H1 (cell line): ENCODE measurements at regions not wholly inside any gene's neighbourhood (a gene's known extent, or its start where the extent isn't known, plus 50 kb on each side); places are given as distances from the start of the nearest gene placed in this dataset.

Experiments used
- CTCF ChIA-PET: fragments of 300-600 bp; sonication (Branson Sonifier 250); formaldehyde crosslinking; loops from one replicate; lab custom pipeline; 2021; ENCODE audit not compliant: partially characterized antibody; lab: Charles Lee
- POLR2A ChIA-PET: fragments of 300-600 bp; sonication (Branson Sonifier 250); formaldehyde crosslinking; loops from one replicate; lab custom pipeline; 2021; ENCODE audit warnings: inconsistent platforms; ENCODE audit not compliant: partially characterized antibody; lab: Charles Lee
- DNase-seq, 2 experiments: peaks; one replicate each; pipeline versions ENCODE4 v3.0.0 to v3.0.0-alpha.2; 2010 to 2022; ENCODE audit warnings: low spot score in 2 of 2, low read depth in 1 of 2, mixed read lengths in 1 of 2
- FAIRE-seq: peaks from 2 replicates; lab custom pipeline; 2011; peaks lifted over from hg19 to GRCh38; lab: Jason Lieb, UNC
- H2AFZ ChIP-seq: 2 replicates; pipeline ENCODE4 v1.8.1; 2012; ENCODE audit warnings: low read length, inconsistent platforms
- H2AK5ac ChIP-seq: 2 replicates; pipeline ENCODE4 v1.6.1; 2013; ENCODE audit warnings: low read depth, low read length
- H2BK120ac ChIP-seq: replicated peaks from 2 replicates; pipeline ENCODE3; 2013; ENCODE audit warnings: low read depth, low read length, inconsistent platforms
- H2BK12ac ChIP-seq: 2 replicates; pipeline ENCODE4 v1.6.1; 2013; ENCODE audit warnings: low read depth, low read length
- H2BK15ac ChIP-seq: 2 replicates; pipeline ENCODE4 v1.6.1; 2013; ENCODE audit warnings: low read length
- H2BK20ac ChIP-seq: 2 replicates; pipeline ENCODE4 v1.6.1; 2013; ENCODE audit warnings: low read length
- H2BK5ac ChIP-seq: 2 replicates; pipeline ENCODE4 v1.6.1; 2013; ENCODE audit warnings: low read depth, low read length
- H3K14ac ChIP-seq: 2 replicates; pipeline ENCODE4 v1.6.1; 2013; ENCODE audit warnings: inconsistent platforms; ENCODE audit not compliant: insufficient read length
- H3K18ac ChIP-seq: 2 replicates; pipeline ENCODE4 v1.6.1; 2013; ENCODE audit warnings: low read length; ENCODE audit errors: extremely low read depth
- H3K23ac ChIP-seq: 2 replicates; pipeline ENCODE4 v1.6.1; 2013; ENCODE audit warnings: inconsistent platforms; ENCODE audit not compliant: insufficient read length
- H3K23me2 ChIP-seq: 2 replicates; pipeline ENCODE4 v1.6.1; 2013; ENCODE audit warnings: low read depth, low read length
- H3K27ac ChIP-seq: 2 replicates; pipeline ENCODE4 v1.6.1; 2011; ENCODE audit warnings: low read depth, low read length, inconsistent platforms
- H3K27me3 ChIP-seq, 4 experiments: replicated peaks in 1 of 4; 1 replicate in 1 of 4; 2 replicates in 3 of 4; pipeline versions ENCODE4 v1.6.1 to v1.8.1; 2011 to 2013; ENCODE audit warnings: low read length in 3 of 4, mild to moderate bottlenecking in 3 of 4, inconsistent platforms in 2 of 4, mixed read lengths in 2 of 4, moderate library complexity in 1 of 4; ENCODE audit not compliant: control insufficient read depth in 3 of 4, insufficient read depth in 3 of 4; ENCODE audit errors: extremely low read depth in 1 of 4
- H3K36me3 ChIP-seq, 4 experiments: 2 replicates each; pipeline versions ENCODE4 v1.6.1 to v1.8.1; 2011 to 2013; ENCODE audit warnings: mild to moderate bottlenecking in 4 of 4, low read length in 3 of 4, moderate library complexity in 2 of 4, control low read depth in 1 of 4, inconsistent platforms in 1 of 4; ENCODE audit not compliant: insufficient read depth in 4 of 4, control insufficient read depth in 2 of 4
- H3K4ac ChIP-seq: replicated peaks from 2 replicates; pipeline ENCODE3; 2013; ENCODE audit warnings: low read length, low read depth, mixed read lengths, inconsistent platforms; ENCODE audit not compliant: insufficient read length
- H3K4me1 ChIP-seq, 4 experiments: replicated peaks in 1 of 4; 1 replicate in 1 of 4; 2 replicates in 3 of 4; pipeline versions ENCODE4 v1.6.1 to v1.8.1; 2011 to 2013; ENCODE audit warnings: low read length in 3 of 4, inconsistent platforms in 2 of 4, mixed read lengths in 1 of 4; ENCODE audit not compliant: insufficient read depth in 4 of 4, control insufficient read depth in 3 of 4
- H3K4me2 ChIP-seq, 2 experiments: 2 replicates each; pipeline versions ENCODE4 v1.6.1 to v1.8.1; 2011 to 2013; ENCODE audit warnings: low read depth in 2 of 2, low read length in 2 of 2, control low read depth in 1 of 2, inconsistent platforms in 1 of 2, mild to moderate bottlenecking in 1 of 2; ENCODE audit not compliant: insufficient read depth in 1 of 2
- H3K4me3 ChIP-seq, 4 experiments: fragments of 200-600, 300-600 bp in 1 of 4; sonication (generic), shearing (Covaris generic), sonication (Bioruptor Twin) in 1 of 4; 2 replicates each; pipeline versions ENCODE4 v1.5.1 to v1.8.1; 2011 to 2016; ENCODE audit warnings: low read length in 4 of 4, low read depth in 3 of 4, control low read depth in 2 of 4, inconsistent platforms in 2 of 4, mild to moderate bottlenecking in 2 of 4, mixed read lengths in 1 of 4, moderate library complexity in 1 of 4; ENCODE audit not compliant: insufficient read depth in 2 of 4; ENCODE audit errors: extremely low read depth in 1 of 4
- H3K56ac ChIP-seq: replicated peaks from 2 replicates; pipeline ENCODE3; 2013; ENCODE audit warnings: low read depth, mild to moderate bottlenecking, mixed read lengths, low read length, inconsistent platforms; ENCODE audit not compliant: insufficient read length
- H3K79me1 ChIP-seq: 2 replicates; pipeline ENCODE4 v1.6.1; 2013; ENCODE audit warnings: low read depth, low read length, control low read depth
- H3K79me2 ChIP-seq, 2 experiments: 2 replicates each; pipeline versions ENCODE4 v1.6.1 to v1.8.1; 2012 to 2013; ENCODE audit warnings: low read length in 2 of 2, mild to moderate bottlenecking in 2 of 2, inconsistent platforms in 1 of 2; ENCODE audit not compliant: insufficient read depth in 2 of 2, control insufficient read depth in 1 of 2
- H3K9ac ChIP-seq, 4 experiments: replicated peaks in 1 of 4; 1 replicate in 1 of 4; 2 replicates in 3 of 4; pipeline versions ENCODE4 v1.6.1 to v1.8.1; 2011 to 2013; ENCODE audit warnings: low read depth in 3 of 4, low read length in 3 of 4, control low read depth in 2 of 4, mild to moderate bottlenecking in 2 of 4, moderate library complexity in 2 of 4, inconsistent platforms in 1 of 4; ENCODE audit errors: extremely low read depth in 1 of 4
- H3K9me3 ChIP-seq, 2 experiments: 2 replicates each; pipeline versions ENCODE4 v1.6.1 to v1.8.1; 2012 to 2013; ENCODE audit warnings: mild to moderate bottlenecking in 2 of 2, moderate library complexity in 2 of 2, control low read depth in 1 of 2, inconsistent platforms in 1 of 2, low read depth in 1 of 2, low read length in 1 of 2, mixed read lengths in 1 of 2; ENCODE audit not compliant: insufficient read depth in 2 of 2
- H4K20me1 ChIP-seq, 2 experiments: replicated peaks in 1 of 2; 2 replicates each; pipeline versions ENCODE3 to v1.8.1; 2011 to 2013; ENCODE audit warnings: inconsistent platforms in 2 of 2, low read length in 2 of 2, mild to moderate bottlenecking in 1 of 2; ENCODE audit not compliant: insufficient read depth in 2 of 2, control insufficient read depth in 1 of 2
- H4K5ac ChIP-seq: 2 replicates; pipeline ENCODE4 v1.6.1; 2013; ENCODE audit warnings: low read length, low read depth, mixed read lengths, inconsistent platforms; ENCODE audit not compliant: insufficient read length
- H4K8ac ChIP-seq: 2 replicates; pipeline ENCODE4 v1.8.0; 2013; ENCODE audit warnings: mild to moderate bottlenecking, moderate library complexity, low read length, inconsistent platforms; ENCODE audit not compliant: insufficient read depth; ENCODE audit errors: extremely low read depth
- H4K91ac ChIP-seq: replicated peaks from 2 replicates; pipeline ENCODE3; 2013; ENCODE audit warnings: low read length, mixed read lengths, inconsistent platforms; ENCODE audit not compliant: insufficient read length
- EZH2 ChIP-seq: fragments of 200-600 bp; sonication (generic); IDR thresholded peaks from 2 replicates; pipeline ENCODE4 v1.7.1; 2012; ENCODE audit warnings: low read depth, mild to moderate bottlenecking, moderate library complexity, low read length, inconsistent platforms; ENCODE audit not compliant: severe bottlenecking
- FOSL1 ChIP-seq: IDR thresholded peaks from 2 replicates; pipeline ENCODE4 v1.6.1; 2011; ENCODE audit warnings: mild to moderate bottlenecking, low read depth, low read length, moderate library complexity; ENCODE audit not compliant: insufficient read depth
- KDM4A ChIP-seq: IDR thresholded peaks from one replicate; pipeline ENCODE4 v1.7.1; 2012; ENCODE audit warnings: low read depth, mild to moderate bottlenecking, moderate library complexity, low read length, inconsistent platforms; ENCODE audit not compliant: severe bottlenecking

DNA sequence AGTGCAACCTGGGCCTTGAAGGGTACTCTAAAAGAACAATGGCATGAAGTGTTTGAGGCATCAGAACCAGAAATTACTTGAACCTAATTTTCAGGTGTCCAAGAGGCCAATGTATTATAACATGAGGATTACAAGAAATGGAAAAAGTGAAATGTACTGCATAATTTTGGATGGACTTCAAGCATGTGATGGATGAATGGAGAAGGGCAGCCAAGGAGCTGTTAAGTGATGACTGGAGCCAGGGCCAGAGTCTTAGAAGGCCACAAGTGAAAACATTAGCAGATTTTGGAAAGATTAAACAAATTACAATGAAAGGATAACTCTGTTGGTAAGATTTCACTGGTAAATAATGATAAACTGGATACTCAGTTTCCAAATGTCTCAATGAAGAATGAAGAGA, 738.2 kb downstream of the CD109 start:
- FAIRE-seq (no peak), DNase-seq (no peak)
- POLR2A ChIA-PET: no interaction called here
- H4K91ac ChIP-seq: no peak overlapping the region
- no peak overlapping the region for H4K5ac ChIP-seq
- no peaks in the 10 kb centered on the region for H3K23me2 ChIP-seq
- no peaks in the 10 kb centered on the region for H3K36me3 ChIP-seq
- no peak overlapping the region for H2BK20ac ChIP-seq
- no peak overlapping the region for H3K23ac ChIP-seq
- no peak overlapping the region for H3K4me3 ChIP-seq
- no peak overlapping the region for H3K27ac ChIP-seq
- H3K79me2 ChIP-seq: no peaks in the 10 kb centered on the region
- H3K56ac ChIP-seq: no peak overlapping the region
- H3K4me1 ChIP-seq: no peaks in the 10 kb centered on the region
- no peaks in the 10 kb centered on the region for H4K20me1 ChIP-seq
- no peak overlapping the region for H3K14ac ChIP-seq
- no peak overlapping the region for H2AFZ ChIP-seq
- TF ChIP-seq FOSL1: no peak
- no peak for TF ChIP-seq EZH2
- no peak for TF ChIP-seq KDM4A
- H3K9ac ChIP-seq: no peak overlapping the region
- H3K18ac ChIP-seq: no peak overlapping the region
- H3K4me2 ChIP-seq: no peak overlapping the region
- CTCF ChIA-PET: interaction anchor here (0.6 kb wide), 1 partner anchor 786 kb away, joined by 3 read pairs; no protein-coding TSS in a partner anchor
- H4K8ac ChIP-seq: no peak overlapping the region
- no peaks in the 10 kb centered on the region for H3K9me3 ChIP-seq
- no peak overlapping the region for H2AK5ac ChIP-seq
- H3K4ac ChIP-seq: no peak overlapping the region
- no peak overlapping the region for H2BK15ac ChIP-seq
- no peaks in the 10 kb centered on the region for H3K27me3 ChIP-seq
- H2BK120ac ChIP-seq: no peak overlapping the region
- H2BK12ac ChIP-seq: no peak overlapping the region
- H2BK5ac ChIP-seq: no peak overlapping the region
- no peaks in the 10 kb centered on the region for H3K79me1 ChIP-seq
